Upper lobe of left lung (tissue), 6 donors: ENCODE measurements at regions not wholly inside any gene's neighbourhood (a gene's known extent, or its start where the extent isn't known, plus 50 kb on each side); places are given as distances from the start of the nearest gene placed in this dataset.
A peak's percentile ranks its signal among the peaks of the same experiment; 100 is the strongest.

ENCODE experiments used
- ATAC-seq, 2 donors: fragments of 200-7000 bp; cut with Tn5 transposase; one replicate each; pipeline ENCODE4 v1.9.1; 2022; ENCODE audit warnings: mild to moderate bottlenecking in 2 of 2, moderate library complexity in 2 of 2; ENCODE audit not compliant: low FRiP score in 2 of 2
- DNase-seq, 2 donors: peaks; one replicate each; pipeline ENCODE4 v3.0.0-alpha.2; 2019 to 2020
- H3K27ac ChIP-seq, 4 donors: fragments of 200-600 bp; sonication (generic); one replicate each; pipeline ENCODE4 v1.5.1; 2016 to 2019
- H3K27me3 ChIP-seq, 4 donors: fragments of 200-600 bp; sonication (generic); one replicate each; pipeline ENCODE4 v1.5.1; 2017 to 2019
- H3K36me3 ChIP-seq, 4 donors: fragments of 200-600 bp; sonication (generic); one replicate each; pipeline ENCODE4 v1.5.1; 2016 to 2019
- H3K4me1 ChIP-seq, 4 donors: fragments of 200-600 bp; sonication (generic); one replicate each; pipeline ENCODE4 v1.5.1; 2018 to 2019
- H3K4me3 ChIP-seq, 4 donors: fragments of 200-600 bp; sonication (generic); one replicate each; pipeline ENCODE4 v1.5.1; 2017 to 2019; ENCODE audit warnings: mild to moderate bottlenecking in 2 of 4, moderate library complexity in 1 of 4
- H3K9me3 ChIP-seq, 4 donors: fragments of 200-600 bp; sonication (generic); one replicate each; pipeline ENCODE4 v1.5.1; 2018 to 2019
- CTCF ChIP-seq, 6 experiments: fragments of 450-650 bp in 4 of 6; fragments of 200-600 bp in 2 of 6; sonication (generic) in 2 of 6; IDR thresholded peaks; one replicate each; pipeline ENCODE4 v1.5.1; 2016 to 2019; ENCODE audit warnings: antibody characterized with exemption in 6 of 6
- EP300 ChIP-seq, 4 donors: sonication (generic); formaldehyde crosslinking; IDR thresholded peaks; one replicate each; pipeline ENCODE4 v1.5.1; 2017; ENCODE audit warnings: antibody characterized with exemption in 4 of 4, control low read depth in 2 of 4
- POLR2A ChIP-seq, 4 donors: fragments of 450-650 bp; IDR thresholded peaks; one replicate each; pipeline ENCODE4 v1.5.1; 2016 to 2017; ENCODE audit warnings: antibody characterized with exemption in 4 of 4, mild to moderate bottlenecking in 2 of 4
- POLR2AphosphoS5 ChIP-seq, 2 donors: sonication (generic); formaldehyde crosslinking; IDR thresholded peaks; one replicate each; pipeline ENCODE4 v1.5.1; 2017; ENCODE audit warnings: antibody characterized with exemption in 2 of 2
- WGBS, 2 donors: methylation state at CpG; one replicate each; pipeline ENCODE4 v1.1.5; 2017 to 2018; 5-methylcytosine and 5-hydroxymethylcytosine counted together
- donor health status: DM: no; HTN: no; CAD: no; lungs with moderate emphysema.
- donor health status: DM: no; HTN: yes; CAD: no; lungs with severe emphysema.

GRCh38 chr10:113420057-113420732, 132.7 kb upstream of the HABP2 start:
- H3K27ac ChIP-seq, result no peak overlapping the region
- H3K4me1 ChIP-seq, result peaks cover 0 to 6% (median under 1%) of the 10 kb centered on the region in 4 donors
- H3K9me3 ChIP-seq, result peaks cover 0 to 17% (median 3%) of the 10 kb centered on the region in 4 donors
- TF ChIP-seq POLR2AphosphoS5 (IDR thresholded peaks at IDR 0.05) (no peak), POLR2A (IDR thresholded peaks at IDR 0.05) (no peak), EP300 (IDR thresholded peaks at IDR 0.05) (no peak), CTCF (IDR thresholded peaks at IDR 0.05) (no peak)
- H3K27me3 ChIP-seq, result no peaks in the 10 kb centered on the region
- ATAC-seq (no peak), DNase-seq (no peak)
- 82 to 91% methylated on average over 2 of the region's 2 CpGs for WGBS, 2 donors
- no peak overlapping the region for H3K4me3 ChIP-seq
- H3K36me3 ChIP-seq, result no peaks in the 10 kb centered on the region

- WGBS, 2 donors, result 87 to 88% methylated on average over 8 to 9 of the region's 9 CpGs
- no peaks in the 10 kb centered on the region for H3K36me3 ChIP-seq
- no peak for ATAC-seq
- no peaks in the 10 kb centered on the region for H3K27me3 ChIP-seq
- H3K9me3 ChIP-seq, result peaks cover 0 to 17% (median 3%) of the 10 kb centered on the region in 4 donors
- DNase-seq, result no peak
- peaks cover 0 to 12% (median 4%) of the 10 kb centered on the region in 4 donors for H3K4me1 ChIP-seq
- H3K4me3 ChIP-seq, result no peak overlapping the region
- H3K27ac ChIP-seq, result no peak overlapping the region
- TF ChIP-seq POLR2AphosphoS5 (IDR thresholded peaks at IDR 0.05) (no peak), CTCF (IDR thresholded peaks at IDR 0.05) (no peak), EP300 (IDR thresholded peaks at IDR 0.05) (no peak), POLR2A (IDR thresholded peaks at IDR 0.05) (no peak)
Observed at GRCh38 chr10:113420733-113421675, 131.8 kb upstream of the HABP2 start.

GRCh38 chr10:113422371-113422770, 130.5 kb upstream of the HABP2 start:
- Histone ChIP-seq H3K4me3 (no peak overlapping the region), H3K9me3 (peaks cover 0 to 17% (median 3%) of the 10 kb centered on the region in 4 donors), H3K27ac (no peak overlapping the region), H3K27me3 (no peaks in the 10 kb centered on the region), H3K4me1 (peaks cover 0 to 12% (median 4%) of the 10 kb centered on the region in 4 donors), H3K36me3 (no peaks in the 10 kb centered on the region)
- TF ChIP-seq CTCF (IDR thresholded peaks at IDR 0.05), result no peak
- TF ChIP-seq EP300 (IDR thresholded peaks at IDR 0.05), result no peak
- no peak for TF ChIP-seq POLR2A (IDR thresholded peaks at IDR 0.05)
- no peak for TF ChIP-seq POLR2AphosphoS5 (IDR thresholded peaks at IDR 0.05)
- no peak for DNase-seq
- no peak for ATAC-seq
- 91 to 95% methylated on average over 2 of the region's 2 CpGs for WGBS, 2 donors

DNA sequence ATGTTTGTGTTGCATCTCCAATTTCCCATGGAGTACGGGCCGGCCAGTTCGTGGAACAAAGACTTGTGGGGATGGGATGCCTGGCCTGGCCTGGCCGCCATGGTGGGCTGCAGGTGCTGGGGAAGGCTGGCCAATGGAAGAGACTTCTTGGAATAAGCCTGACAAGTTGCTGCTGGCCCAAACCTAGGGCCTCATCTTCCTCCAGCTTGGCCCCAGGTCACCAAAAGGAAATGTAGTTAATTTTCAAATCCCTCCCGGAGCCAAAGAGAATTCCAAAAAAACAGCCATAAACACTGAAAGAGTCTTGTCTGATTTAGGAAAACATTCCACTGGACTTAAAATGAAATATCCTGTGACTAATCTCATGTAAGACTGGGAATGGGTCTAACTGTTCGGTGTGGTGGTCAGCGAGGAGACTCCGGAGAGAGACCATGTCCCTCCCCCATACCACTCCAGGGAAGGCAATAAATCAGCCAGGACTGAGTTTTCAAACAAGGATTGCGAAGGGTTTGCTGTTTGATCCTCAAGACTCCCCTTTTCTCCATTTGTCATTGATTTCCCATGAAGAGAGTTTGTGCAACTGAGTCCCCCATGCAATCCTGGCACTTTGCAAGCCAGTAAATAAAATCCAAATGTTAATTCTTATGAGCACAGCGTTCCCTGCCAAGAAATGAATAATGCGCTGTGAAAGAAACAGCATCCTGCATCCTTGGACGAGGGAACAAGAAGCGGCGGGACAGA, 128.7 kb upstream of the HABP2 start:
- H3K9me3 ChIP-seq, result peaks cover 0 to 17% (median 3%) of the 10 kb centered on the region in 4 donors
- DNase-seq, result peak in 1 of 2 donors; percentile 51
- ATAC-seq, result peak in 1 of 2 donors; percentile 78
- H3K27ac ChIP-seq, result no peak overlapping the region
- no peaks in the 10 kb centered on the region for H3K36me3 ChIP-seq
- TF ChIP-seq CTCF (IDR thresholded peaks at IDR 0.05) (no peak), EP300 (IDR thresholded peaks at IDR 0.05) (no peak), POLR2A (IDR thresholded peaks at IDR 0.05) (no peak), POLR2AphosphoS5 (IDR thresholded peaks at IDR 0.05) (no peak)
- WGBS, 2 donors, result 85 to 86% methylated on average over 14 of the region's 14 CpGs
- no peak overlapping the region for H3K4me3 ChIP-seq
- no peaks in the 10 kb centered on the region for H3K27me3 ChIP-seq
- peaks cover 0 to 12% (median 4%) of the 10 kb centered on the region in 4 donors for H3K4me1 ChIP-seq
